ENCODE measurements at regions not wholly inside any gene's neighbourhood (a gene's known extent, or its start where the extent isn't known, plus 50 kb on each side); places are given as distances from the start of the nearest gene placed in this dataset.

- Histone ChIP-seq H3K27me3 (ENCODE audit: control insufficient read depth in 2 of 2, insufficient read depth in 2 of 2, low read length in 2 of 2) (no peaks in the 10 kb centered on the region), H3K9ac (ENCODE audit: insufficient read depth in 1 of 2, low read depth in 2 of 2, low read length in 2 of 2) (no peak overlapping the region), H3K79me2 (ENCODE audit: control insufficient read depth, insufficient read depth, low read length) (no peaks in the 10 kb centered on the region), H3K36me3 (ENCODE audit: control insufficient read depth, insufficient read depth, low read length) (no peaks in the 10 kb centered on the region), H3K4me3 (no peak overlapping the region), H3K4me2 (ENCODE audit: insufficient read depth, low read length) (no peak overlapping the region), H4K20me1 (replicated peaks; ENCODE audit: control insufficient read depth, insufficient read depth, low read length) (0 out of 2 replicates have a peak, but pooled peaks cover 4% of the 10 kb centered on the region), H2AFZ (ENCODE audit: low read depth, low read length) (peak overlapping the region; percentile 34; the same call in 1 of the 2 replicates), H3K9me3 (replicated peaks; ENCODE audit: control insufficient read depth, insufficient read depth, low read depth, low read length) (no peaks in the 10 kb centered on the region), H3K27ac (ENCODE audit: extremely low read depth, low read depth, low read length) (no peak overlapping the region), H3K4me1 (replicated peaks in 1 of 2; ENCODE audit: control insufficient read depth in 2 of 2, insufficient read depth in 2 of 2, low read length in 2 of 2) (peaks cover 5 to 11% of the 10 kb centered on the region in 2 experiments; a peak in 3 of 5 replicates), H3K9me1 (ENCODE audit: control insufficient read depth, insufficient read depth, low read length) (no peaks in the 10 kb centered on the region)
- WGBS (ENCODE audit: insufficient coverage, low coverage, missing lambda C conversion rate) = 31% methylated on average over 4 of the region's 4 CpGs
- DNase-seq (ENCODE audit: extremely low read depth in 1 of 4, low spot score in 3 of 4) = no peak
- no TSS peak for BruUV-seq (replicated peaks)
- TF ChIP-seq ZBTB2 (IDR thresholded peaks at IDR 0.05) = no peak
- TF ChIP-seq CBFA2T2 (conservative IDR thresholded peaks at IDR 0.05) = 0 out of 2 replicates have a peak, but pooled peaks have one; percentile 9
- peak; percentile 87 for TF ChIP-seq TFE3 (CRISPR knock-in tag; IDR thresholded peaks at IDR 0.05)
- no peak for FAIRE-seq
- in situ Hi-C loops (cut with MboI) = no loop called here
- intact Hi-C loops (cut with micrococcal nuclease) = no loop called here
- ATAC-seq = no peak
- CTCF ChIA-PET (ENCODE audit: low intra/inter-chr PET ratio) = interaction anchor here (1.0 kb wide), 1 partner anchor 11 kb away, joined by 3 read pairs; no protein-coding TSS in a partner anchor
- POLR2A ChIA-PET = no interaction called here
These were observed 137.6 kb downstream of the SMAD6 start for GRCh38 chr15:66839506-66840112.
